ENCODE measurements at regions not wholly inside any gene's neighbourhood (a gene's known extent, or its start where the extent isn't known, plus 50 kb on each side); places are given as distances from the start of the nearest gene placed in this dataset.

- H2BK15ac ChIP-seq (ENCODE audit: low read depth, low read length): 0 out of 3 replicates have a peak overlapping the region, but pooled peaks have one; percentile 9
- peaks cover 5 to 21% of the 10 kb centered on the region in 2 experiments; a peak in 2 of 4 replicates for H3K79me1 ChIP-seq (ENCODE audit: low read depth in 1 of 2, low read length in 2 of 2)
- no TSS peak for BruUV-seq (replicated peaks)
- no peak overlapping the region for H3K27ac ChIP-seq (ENCODE audit: insufficient read depth, low read length)
- no peak overlapping the region for H3K4me2 ChIP-seq (ENCODE audit: low read depth, low read length)
- H2AK5ac ChIP-seq (ENCODE audit: low read depth, low read length): no peak overlapping the region
- in situ Hi-C loops (cut with MboI; ENCODE audit: low sequenced_read_pairs) (no loop called here), dilution Hi-C loops (cut with HindIII; ENCODE audit: low sequenced_read_pairs, unreplicated experiment) (no loop called here), intact Hi-C loops (cut with micrococcal nuclease) (no loop called here)
- no peak for TF ChIP-seq SMC3 (IDR thresholded peaks at IDR 0.05; ENCODE audit: low read depth, low read length)
- TF ChIP-seq RCOR1 (IDR thresholded peaks at IDR 0.05; ENCODE audit: insufficient replicate concordance, low read length): no peak
- no peak for TF ChIP-seq ELK1 (IDR thresholded peaks at IDR 0.05; ENCODE audit: borderline replicate concordance, low read depth, low read length)
- no peak for TF ChIP-seq MAFK (IDR thresholded peaks at IDR 0.05; ENCODE audit: low read depth, low read length)
- TF ChIP-seq NFE2L2 (IDR thresholded peaks at IDR 0.05; ENCODE audit: low read depth, low read length): no peak
- no peak for TF ChIP-seq MAZ (IDR thresholded peaks at IDR 0.05; ENCODE audit: borderline replicate concordance, low read depth, low read length)
- ChIA-PET CTCF (interaction anchor here (1.0 kb wide), 2 partner anchors 11 to 71 kb away, joined by 4 read pairs; no protein-coding TSS in a partner anchor), POLR2A (ENCODE audit: unreplicated experiment) (no interaction called here)
- ATAC-seq (ENCODE audit: low read depth) (no peak), DNase-seq (no peak)
- no peak overlapping the region for H4K91ac ChIP-seq (ENCODE audit: insufficient read depth, low read depth, low read length)
- H3K4me3 ChIP-seq (ENCODE audit: insufficient read depth, low read depth, low read length): no peak overlapping the region
- peak overlapping the region; percentile 17; the same call in 1 of the 2 replicates for H3K4ac ChIP-seq (ENCODE audit: low read depth, low read length)
- no peak overlapping the region for H2BK20ac ChIP-seq (ENCODE audit: low read depth, low read length)
- no peaks in the 10 kb centered on the region for H3K27me3 ChIP-seq (ENCODE audit: control insufficient read depth, insufficient read depth, low read length)
- no peak overlapping the region for H2AK9ac ChIP-seq (replicated peaks; ENCODE audit: low read depth, low read length, poor library complexity)
- no peak overlapping the region for H4K8ac ChIP-seq (ENCODE audit: low read depth in 2 of 2, low read length in 2 of 2)
- H2AFZ ChIP-seq (replicated peaks; ENCODE audit: low read length, poor library complexity): no peak overlapping the region
- peaks cover 3% of the 10 kb centered on the region; the same call in 1 of the 2 replicates for H4K20me1 ChIP-seq (ENCODE audit: insufficient read depth, low read length)
- H4K5ac ChIP-seq (ENCODE audit: low read depth, low read length): no peak overlapping the region
- no peak overlapping the region; the same call in 1 of the 2 replicates for H3K18ac ChIP-seq (ENCODE audit: low read depth, low read length)
- H3K23ac ChIP-seq (ENCODE audit: low read depth, low read length): 0 out of 2 replicates have a peak overlapping the region, but pooled peaks have one; percentile 33
- H3K9me3 ChIP-seq (ENCODE audit: control insufficient read depth, insufficient read depth, low read length): no peaks in the 10 kb centered on the region
- H2BK5ac ChIP-seq (ENCODE audit: low read depth, low read length, poor library complexity, severe bottlenecking): no peak overlapping the region
- no CpG with 5 or more reads among the region's 5 CpGs for WGBS, 2 experiments (ENCODE audit: extremely low coverage in 2 of 2, insufficient read length in 1 of 2)
- no peak overlapping the region for H3K56ac ChIP-seq (ENCODE audit: extremely low read depth, insufficient read depth, low read length)
- H3K36me3 ChIP-seq (ENCODE audit: control insufficient read depth, insufficient read depth, low read length): no peaks in the 10 kb centered on the region; the same call in 1 of the 2 replicates
- H3K9ac ChIP-seq (ENCODE audit: low read depth, low read length): no peak overlapping the region
- H2BK120ac ChIP-seq (ENCODE audit: low read depth, low read length): no peak overlapping the region
- H3K14ac ChIP-seq (replicated peaks; ENCODE audit: low read depth, low read length): peak overlapping the region; percentile 61; the same call in 1 of the 2 replicates
- peaks cover 19% of the 10 kb centered on the region for H3K4me1 ChIP-seq (ENCODE audit: control insufficient read depth, insufficient read depth, low read length)
- peaks cover 10% of the 10 kb centered on the region for H3K9me1 ChIP-seq (ENCODE audit: insufficient read depth, low read length)
Observed at GRCh38 chr1:232556351-232556750, 73.6 kb downstream of the SIPA1L2 start.

Measured in IMR-90 (cell line).